GM12878 (cell line): ENCODE measurements at regions not wholly inside any gene's neighbourhood (a gene's known extent, or its start where the extent isn't known, plus 50 kb on each side); places are given as distances from the start of the nearest gene placed in this dataset.

ENCODE experiments used
- BRCA1 ChIP-seq: IDR thresholded peaks from 2 replicates; pipeline ENCODE4 v1.6.1; 2011; ENCODE audit warnings: low read depth, low read length, improper control_type of control experiment
- ETV6 ChIP-seq, 2 experiments: fragments of 450-650 bp in 1 of 2; IDR thresholded peaks in 1 of 2; conservative IDR thresholded peaks in 1 of 2; 2 replicates each; pipeline ENCODE4 v1.6.1; 2014; ENCODE audit warnings: antibody characterized with exemption in 1 of 2, borderline replicate concordance in 1 of 2, low read depth in 1 of 2, mild to moderate bottlenecking in 1 of 2, moderate library complexity in 1 of 2
- GABPA ChIP-seq: IDR thresholded peaks from 2 replicates; pipeline ENCODE4 v1.6.1; 2014; ENCODE audit warnings: antibody characterized with exemption, low read depth, mild to moderate bottlenecking, inconsistent platforms
- MXI1 ChIP-seq: fragments of 150-350 bp; IDR thresholded peaks from 2 replicates; pipeline ENCODE4 v1.6.1; 2011; ENCODE audit warnings: low read depth, mild to moderate bottlenecking, inconsistent platforms, low read length, improper control_type of control experiment
- RAD21 ChIP-seq: IDR thresholded peaks from 2 replicates; pipeline ENCODE4 v1.6.1; 2011; ENCODE audit warnings: mild to moderate bottlenecking, low read depth, low read length, moderate library complexity; ENCODE audit not compliant: insufficient read depth
- RAD51 ChIP-seq: fragments of 450-650 bp; IDR thresholded peaks from 2 replicates; pipeline ENCODE4 v1.6.1; 2016; ENCODE audit warnings: moderate library complexity, mild to moderate bottlenecking, inconsistent platforms
- SIN3A ChIP-seq: IDR thresholded peaks from 2 replicates; pipeline ENCODE4 v1.6.1; 2012; ENCODE audit warnings: low read depth, low read length, improper control_type of control experiment
- SMAD5 ChIP-seq: IDR thresholded peaks from 2 replicates; pipeline ENCODE4 v1.6.1; 2016; ENCODE audit warnings: antibody characterized with exemption, low read depth
- TAF1 ChIP-seq: IDR thresholded peaks from 2 replicates; pipeline ENCODE4 v1.6.1; 2011; ENCODE audit warnings: mild to moderate bottlenecking, low read depth, low read length, borderline replicate concordance
- TF ChIP-seq, protein P1 (sequence below), 3 experiments: IDR thresholded peaks in 2 of 3; conservative IDR thresholded peaks in 1 of 3; 2 replicates each; pipeline ENCODE4 v1.5.1; 2011; ENCODE audit warnings: low read depth in 3 of 3, low read length in 3 of 3, mild to moderate bottlenecking in 3 of 3, control low read depth in 2 of 3, moderate library complexity in 2 of 3, inconsistent platforms in 1 of 3, mixed read lengths in 1 of 3; ENCODE audit not compliant: control insufficient read depth in 2 of 3, insufficient read depth in 1 of 3; ENCODE audit errors: extremely low read depth in 1 of 3
- TF ChIP-seq, protein P2 (sequence below): IDR thresholded peaks from 2 replicates; pipeline ENCODE4 v1.6.1; 2011; ENCODE audit warnings: mild to moderate bottlenecking, low read depth, low read length, moderate library complexity; ENCODE audit not compliant: insufficient replicate concordance
- TF ChIP-seq, protein P3 (sequence below): IDR thresholded peaks from 2 replicates; pipeline ENCODE4 v1.6.1; 2012; ENCODE audit warnings: mild to moderate bottlenecking, low read depth, low read length
- TF ChIP-seq, protein P4 (sequence below): fragments of 450-650 bp; formaldehyde crosslinking; IDR thresholded peaks from 2 replicates; pipeline ENCODE4 v1.5.0; 2022; ENCODE audit warnings: mild to moderate bottlenecking, missing genetic modification characterization

DNA sequence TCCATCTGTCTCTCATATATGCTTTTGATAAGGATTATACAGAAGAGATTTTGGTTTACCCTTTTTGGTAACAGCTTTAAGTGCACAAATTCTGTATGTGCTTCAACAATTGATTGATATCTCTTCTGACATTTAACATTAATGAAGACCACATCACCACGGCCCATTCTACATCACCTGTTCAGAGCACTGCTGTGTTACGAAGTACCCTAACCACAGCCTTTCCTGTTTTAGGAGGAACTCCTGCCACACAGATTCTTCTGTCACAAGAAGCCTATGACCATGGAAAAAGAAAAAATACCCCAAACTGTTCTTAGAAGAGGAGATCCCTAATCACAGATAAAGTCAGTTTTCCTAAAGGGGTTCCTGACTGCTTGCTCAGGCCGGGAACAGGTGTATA, 170.1 kb downstream of the NSUN3 start:
- TF ChIP-seq, protein P1, sequence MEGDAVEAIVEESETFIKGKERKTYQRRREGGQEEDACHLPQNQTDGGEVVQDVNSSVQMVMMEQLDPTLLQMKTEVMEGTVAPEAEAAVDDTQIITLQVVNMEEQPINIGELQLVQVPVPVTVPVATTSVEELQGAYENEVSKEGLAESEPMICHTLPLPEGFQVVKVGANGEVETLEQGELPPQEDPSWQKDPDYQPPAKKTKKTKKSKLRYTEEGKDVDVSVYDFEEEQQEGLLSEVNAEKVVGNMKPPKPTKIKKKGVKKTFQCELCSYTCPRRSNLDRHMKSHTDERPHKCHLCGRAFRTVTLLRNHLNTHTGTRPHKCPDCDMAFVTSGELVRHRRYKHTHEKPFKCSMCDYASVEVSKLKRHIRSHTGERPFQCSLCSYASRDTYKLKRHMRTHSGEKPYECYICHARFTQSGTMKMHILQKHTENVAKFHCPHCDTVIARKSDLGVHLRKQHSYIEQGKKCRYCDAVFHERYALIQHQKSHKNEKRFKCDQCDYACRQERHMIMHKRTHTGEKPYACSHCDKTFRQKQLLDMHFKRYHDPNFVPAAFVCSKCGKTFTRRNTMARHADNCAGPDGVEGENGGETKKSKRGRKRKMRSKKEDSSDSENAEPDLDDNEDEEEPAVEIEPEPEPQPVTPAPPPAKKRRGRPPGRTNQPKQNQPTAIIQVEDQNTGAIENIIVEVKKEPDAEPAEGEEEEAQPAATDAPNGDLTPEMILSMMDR (IDR thresholded peaks at IDR 0.05 in 2 of 3, conservative IDR thresholded peaks at IDR 0.05 in 1 of 3; ENCODE audit: control insufficient read depth in 2 of 3, extremely low read depth in 1 of 3, insufficient read depth in 1 of 3, low read depth in 3 of 3, low read length in 3 of 3), result no peak
- TF ChIP-seq GABPA (no peak), MXI1 (no peak), BRCA1 (no peak), TAF1 (no peak), SMAD5 (no peak), ETV6 (conservative IDR thresholded peaks at IDR 0.05 in 1 of 2, IDR thresholded peaks at IDR 0.05 in 1 of 2; ENCODE audit: borderline replicate concordance in 1 of 2, low read depth in 1 of 2) (no peak), RAD21 (no peak), SIN3A (no peak), RAD51 (no peak)
- TF ChIP-seq, protein P2, sequence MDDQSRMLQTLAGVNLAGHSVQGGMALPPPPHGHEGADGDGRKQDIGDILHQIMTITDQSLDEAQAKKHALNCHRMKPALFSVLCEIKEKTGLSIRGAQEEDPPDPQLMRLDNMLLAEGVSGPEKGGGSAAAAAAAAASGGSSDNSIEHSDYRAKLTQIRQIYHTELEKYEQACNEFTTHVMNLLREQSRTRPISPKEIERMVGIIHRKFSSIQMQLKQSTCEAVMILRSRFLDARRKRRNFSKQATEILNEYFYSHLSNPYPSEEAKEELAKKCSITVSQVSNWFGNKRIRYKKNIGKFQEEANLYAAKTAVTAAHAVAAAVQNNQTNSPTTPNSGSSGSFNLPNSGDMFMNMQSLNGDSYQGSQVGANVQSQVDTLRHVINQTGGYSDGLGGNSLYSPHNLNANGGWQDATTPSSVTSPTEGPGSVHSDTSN, result no peak
- TF ChIP-seq, protein P3, sequence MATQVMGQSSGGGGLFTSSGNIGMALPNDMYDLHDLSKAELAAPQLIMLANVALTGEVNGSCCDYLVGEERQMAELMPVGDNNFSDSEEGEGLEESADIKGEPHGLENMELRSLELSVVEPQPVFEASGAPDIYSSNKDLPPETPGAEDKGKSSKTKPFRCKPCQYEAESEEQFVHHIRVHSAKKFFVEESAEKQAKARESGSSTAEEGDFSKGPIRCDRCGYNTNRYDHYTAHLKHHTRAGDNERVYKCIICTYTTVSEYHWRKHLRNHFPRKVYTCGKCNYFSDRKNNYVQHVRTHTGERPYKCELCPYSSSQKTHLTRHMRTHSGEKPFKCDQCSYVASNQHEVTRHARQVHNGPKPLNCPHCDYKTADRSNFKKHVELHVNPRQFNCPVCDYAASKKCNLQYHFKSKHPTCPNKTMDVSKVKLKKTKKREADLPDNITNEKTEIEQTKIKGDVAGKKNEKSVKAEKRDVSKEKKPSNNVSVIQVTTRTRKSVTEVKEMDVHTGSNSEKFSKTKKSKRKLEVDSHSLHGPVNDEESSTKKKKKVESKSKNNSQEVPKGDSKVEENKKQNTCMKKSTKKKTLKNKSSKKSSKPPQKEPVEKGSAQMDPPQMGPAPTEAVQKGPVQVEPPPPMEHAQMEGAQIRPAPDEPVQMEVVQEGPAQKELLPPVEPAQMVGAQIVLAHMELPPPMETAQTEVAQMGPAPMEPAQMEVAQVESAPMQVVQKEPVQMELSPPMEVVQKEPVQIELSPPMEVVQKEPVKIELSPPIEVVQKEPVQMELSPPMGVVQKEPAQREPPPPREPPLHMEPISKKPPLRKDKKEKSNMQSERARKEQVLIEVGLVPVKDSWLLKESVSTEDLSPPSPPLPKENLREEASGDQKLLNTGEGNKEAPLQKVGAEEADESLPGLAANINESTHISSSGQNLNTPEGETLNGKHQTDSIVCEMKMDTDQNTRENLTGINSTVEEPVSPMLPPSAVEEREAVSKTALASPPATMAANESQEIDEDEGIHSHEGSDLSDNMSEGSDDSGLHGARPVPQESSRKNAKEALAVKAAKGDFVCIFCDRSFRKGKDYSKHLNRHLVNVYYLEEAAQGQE, result no peak
- TF ChIP-seq, protein P4, sequence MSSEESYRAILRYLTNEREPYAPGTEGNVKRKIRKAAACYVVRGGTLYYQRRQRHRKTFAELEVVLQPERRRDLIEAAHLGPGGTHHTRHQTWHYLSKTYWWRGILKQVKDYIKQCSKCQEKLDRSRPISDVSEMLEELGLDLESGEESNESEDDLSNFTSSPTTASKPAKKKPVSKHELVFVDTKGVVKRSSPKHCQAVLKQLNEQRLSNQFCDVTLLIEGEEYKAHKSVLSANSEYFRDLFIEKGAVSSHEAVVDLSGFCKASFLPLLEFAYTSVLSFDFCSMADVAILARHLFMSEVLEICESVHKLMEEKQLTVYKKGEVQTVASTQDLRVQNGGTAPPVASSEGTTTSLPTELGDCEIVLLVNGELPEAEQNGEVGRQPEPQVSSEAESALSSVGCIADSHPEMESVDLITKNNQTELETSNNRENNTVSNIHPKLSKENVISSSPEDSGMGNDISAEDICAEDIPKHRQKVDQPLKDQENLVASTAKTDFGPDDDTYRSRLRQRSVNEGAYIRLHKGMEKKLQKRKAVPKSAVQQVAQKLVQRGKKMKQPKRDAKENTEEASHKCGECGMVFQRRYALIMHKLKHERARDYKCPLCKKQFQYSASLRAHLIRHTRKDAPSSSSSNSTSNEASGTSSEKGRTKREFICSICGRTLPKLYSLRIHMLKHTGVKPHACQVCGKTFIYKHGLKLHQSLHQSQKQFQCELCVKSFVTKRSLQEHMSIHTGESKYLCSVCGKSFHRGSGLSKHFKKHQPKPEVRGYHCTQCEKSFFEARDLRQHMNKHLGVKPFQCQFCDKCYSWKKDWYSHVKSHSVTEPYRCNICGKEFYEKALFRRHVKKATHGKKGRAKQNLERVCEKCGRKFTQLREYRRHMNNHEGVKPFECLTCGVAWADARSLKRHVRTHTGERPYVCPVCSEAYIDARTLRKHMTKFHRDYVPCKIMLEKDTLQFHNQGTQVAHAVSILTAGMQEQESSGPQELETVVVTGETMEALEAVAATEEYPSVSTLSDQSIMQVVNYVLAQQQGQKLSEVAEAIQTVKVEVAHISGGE (CRISPR knock-in tag), result no peak
